Right lobe of liver (tissue), 6 donors: ENCODE measurements at regions not wholly inside any gene's neighbourhood (a gene's known extent, or its start where the extent isn't known, plus 50 kb on each side); places are given as distances from the start of the nearest gene placed in this dataset.

ENCODE experiments used
- ATAC-seq, 4 donors: fragments of 200-7000 bp; cut with Tn5 transposase; one replicate each; pipeline ENCODE4 v1.9.1; 2020; ENCODE audit warnings: mild to moderate bottlenecking in 4 of 4, moderate library complexity in 4 of 4
- DNase-seq, 3 donors: peaks; one replicate each; pipeline ENCODE4 v3.0.0-alpha.2; 2020
- H3K27ac ChIP-seq, 3 donors: fragments of 200-600 bp; one replicate each; pipeline ENCODE4 v1.8.0; 2022
- H3K27me3 ChIP-seq, 2 donors: fragments of 200-600 bp; one replicate each; pipeline ENCODE4 v1.8.0; 2022
- H3K36me3 ChIP-seq, 4 donors: fragments of 200-600 bp; sonication (generic) in 1 of 4; one replicate each; pipeline versions ENCODE4 v1.5.1 to v1.8.0; 2017 to 2022; ENCODE audit warnings: control low read depth in 1 of 4
- H3K4me1 ChIP-seq, 4 donors: fragments of 200-600 bp; sonication (generic) in 1 of 4; one replicate each; pipeline versions ENCODE4 v1.5.1 to v1.8.0; 2017 to 2022; ENCODE audit warnings: control low read depth in 1 of 4
- H3K4me3 ChIP-seq, 3 donors: fragments of 200-600 bp; one replicate each; pipeline ENCODE4 v1.8.0; 2022
- H3K9me3 ChIP-seq, 4 donors: fragments of 200-600 bp; sonication (generic) in 1 of 4; one replicate each; pipeline versions ENCODE4 v1.5.1 to v1.8.0; 2017 to 2022; ENCODE audit warnings: control low read depth in 1 of 4
- CTCF ChIP-seq, 4 donors: fragments of 200-600 bp in 3 of 4; fragments of 450-650 bp in 1 of 4; IDR thresholded peaks; one replicate each; pipeline versions ENCODE4 v1.5.1 to v1.8.0; 2016 to 2022; ENCODE audit warnings: antibody characterized with exemption in 4 of 4, mild to moderate bottlenecking in 2 of 4
- POLR2A ChIP-seq: fragments of 450-650 bp; IDR thresholded peaks from one replicate; pipeline ENCODE4 v1.6.1; 2017; ENCODE audit warnings: antibody characterized with exemption, mild to moderate bottlenecking
- WGBS: methylation state at CpG from one replicate; pipeline ENCODE4 v1.1.6; 2018; ENCODE audit warnings: low coverage, low lambda C conversion rate; ENCODE audit not compliant: insufficient coverage; ENCODE audit errors: missing lambda C conversion rate; 5-methylcytosine and 5-hydroxymethylcytosine counted together
- intact Hi-C, 2 donors: fragments of 100-400 bp; cut with DNase I; formaldehyde crosslinking; loops; one replicate each; pipeline versions ENCODE4 v1.11.2 to v1.14.1; 2022
- donor health status: DM: no; HTN: yes; CAD: no.
- donor health status: DM: no; HTN: no; CAD: no.
- donor health status: DM: no; HTN: no; CAD: no.
- donor health status: DM: no; HTN: yes; CAD: no.
- donor health status: DM: no; HTN: yes; CAD: no.

GRCh38 chr4:96389770-96390169 is 549.9 kb downstream of the PDHA2 start:
- 18% methylated on average over 2 of the region's 2 CpGs for WGBS
- no peak for TF ChIP-seq POLR2A
- TF ChIP-seq CTCF (IDR thresholded peaks at IDR 0.05) = no peak
- ATAC-seq = no peak
- Histone ChIP-seq H3K4me3 (no peak overlapping the region), H3K27ac (no peak overlapping the region), H3K9me3 (no peaks in the 10 kb centered on the region), H3K36me3 (no peaks in the 10 kb centered on the region), H3K27me3 (no peaks in the 10 kb centered on the region), H3K4me1 (no peaks in the 10 kb centered on the region)
- DNase-seq = no peak
- intact Hi-C loops = no loop called here

- no peak for DNase-seq
- Histone ChIP-seq H3K9me3 (no peaks in the 10 kb centered on the region), H3K36me3 (no peaks in the 10 kb centered on the region), H3K4me3 (no peak overlapping the region), H3K4me1 (no peaks in the 10 kb centered on the region), H3K27ac (no peak overlapping the region), H3K27me3 (no peaks in the 10 kb centered on the region)
- intact Hi-C loops = no loop called here
- TF ChIP-seq CTCF (IDR thresholded peaks at IDR 0.05) (no peak), POLR2A (no peak)
- ATAC-seq = no peak
- WGBS = 43% methylated on average over 5 of the region's 5 CpGs
These were observed 550.5 kb downstream of the PDHA2 start for GRCh38 chr4:96390404-96390803.

DNA sequence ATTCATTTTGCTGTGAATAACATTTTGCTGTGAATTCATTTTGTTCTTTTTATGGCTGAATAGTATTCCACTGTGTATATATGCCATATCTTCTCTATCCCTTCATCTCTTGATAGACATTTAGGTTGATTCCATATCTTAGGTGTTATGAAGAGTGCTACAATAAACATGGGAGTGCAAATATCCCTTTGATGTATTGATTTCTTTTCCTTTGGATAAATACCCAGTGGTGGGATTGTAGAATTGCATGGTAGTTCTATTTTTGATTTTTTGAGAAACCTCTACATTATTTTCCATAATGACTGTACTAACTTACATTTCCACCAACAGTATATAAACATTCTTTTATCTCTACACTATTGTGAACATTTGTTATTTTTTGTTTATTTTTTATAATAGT is 555.9 kb downstream of the PDHA2 start:
- no peaks in the 10 kb centered on the region for H3K27me3 ChIP-seq
- no peaks in the 10 kb centered on the region for H3K9me3 ChIP-seq
- no peaks in the 10 kb centered on the region for H3K4me1 ChIP-seq
- no peak for DNase-seq
- no peaks in the 10 kb centered on the region for H3K36me3 ChIP-seq
- intact Hi-C loops = no loop called here
- no peak for TF ChIP-seq CTCF (IDR thresholded peaks at IDR 0.05)
- TF ChIP-seq POLR2A = no peak
- H3K27ac ChIP-seq = no peak overlapping the region
- no peak overlapping the region for H3K4me3 ChIP-seq
- no peak for ATAC-seq

DNA sequence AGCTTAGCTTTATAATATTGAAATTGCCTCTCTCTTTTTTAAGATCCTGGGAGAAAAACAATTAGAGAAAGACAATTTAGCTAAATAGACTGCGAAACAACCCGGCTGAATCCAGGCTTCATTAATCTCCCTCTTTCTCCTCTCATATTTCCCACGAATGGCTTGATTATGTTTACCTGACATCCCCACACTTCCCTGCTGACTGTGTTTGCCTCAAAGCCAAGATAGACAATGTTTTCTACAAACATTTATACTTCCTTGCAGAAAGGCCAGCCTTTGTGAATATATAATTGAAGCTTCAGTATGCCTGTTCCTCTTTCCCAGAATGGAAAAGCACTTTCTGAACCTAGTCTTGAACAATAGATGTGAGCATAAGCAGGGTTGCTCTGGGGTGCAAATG is 566.8 kb downstream of the PDHA2 start:
- no peak for TF ChIP-seq CTCF (IDR thresholded peaks at IDR 0.05)
- TF ChIP-seq POLR2A = no peak
- no peak overlapping the region for H3K4me3 ChIP-seq
- intact Hi-C loops = no loop called here
- H3K27ac ChIP-seq = no peak overlapping the region
- H3K4me1 ChIP-seq = no peaks in the 10 kb centered on the region
- H3K9me3 ChIP-seq = no peaks in the 10 kb centered on the region
- no peaks in the 10 kb centered on the region for H3K27me3 ChIP-seq
- 59% methylated on average over 3 of the region's 3 CpGs for WGBS
- DNase-seq = no peak
- no peak for ATAC-seq
- no peaks in the 10 kb centered on the region for H3K36me3 ChIP-seq

GRCh38 chr4:96407225-96407624 is 567.3 kb downstream of the PDHA2 start:
- Histone ChIP-seq H3K4me3 (no peak overlapping the region), H3K27me3 (no peaks in the 10 kb centered on the region), H3K36me3 (no peaks in the 10 kb centered on the region), H3K4me1 (no peaks in the 10 kb centered on the region), H3K27ac (no peak overlapping the region), H3K9me3 (no peaks in the 10 kb centered on the region)
- WGBS = 62% methylated on average over 4 of the region's 4 CpGs
- DNase-seq (no peak), ATAC-seq (no peak)
- no peak for TF ChIP-seq CTCF (IDR thresholded peaks at IDR 0.05)
- TF ChIP-seq POLR2A = no peak
- intact Hi-C loops = no loop called here
